ENCODE measurements at regions not wholly inside any gene's neighbourhood (a gene's known extent, or its start where the extent isn't known, plus 50 kb on each side); places are given as distances from the start of the nearest gene placed in this dataset.

GRCh38 chr11:69931994-69932910, 113.0 kb upstream of the FGF3 start:
- DNase-seq (ENCODE audit: low read depth) = no peak

- DNase-seq (ENCODE audit: low read depth) = no peak
These were observed 115.8 kb upstream of the FGF3 start for GRCh38 chr11:69934861-69935494.

DNA sequence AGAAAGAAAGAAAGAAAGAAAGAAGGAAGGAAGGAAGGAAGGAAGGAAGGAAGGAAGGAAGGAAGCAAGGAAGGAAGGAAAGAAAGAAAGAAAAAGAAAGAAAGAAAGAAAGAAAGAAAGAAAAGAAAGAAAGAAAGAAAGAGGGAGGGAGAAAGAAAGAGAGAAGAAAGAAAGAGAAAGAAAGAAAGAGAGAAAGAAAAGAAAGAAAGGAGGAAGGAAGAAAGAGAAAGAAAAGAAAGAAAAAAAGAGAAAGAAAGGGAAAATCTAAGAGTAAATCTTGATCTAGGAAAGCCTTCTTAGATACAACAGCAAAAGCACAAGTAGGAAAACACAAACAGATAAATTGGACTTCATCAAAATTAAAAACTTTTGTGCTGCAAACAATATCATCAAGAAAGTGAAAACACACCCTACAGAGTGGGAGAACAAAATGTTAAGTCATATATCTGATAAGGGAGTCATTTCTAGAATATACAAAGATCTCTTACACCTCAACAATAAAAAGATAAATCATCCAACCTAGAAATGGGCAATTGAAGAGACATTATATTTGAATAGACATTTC, 116.8 kb upstream of the FGF3 start:
- no peak for DNase-seq (ENCODE audit: low read depth)

GRCh38 chr11:69936771-69937170, 117.6 kb upstream of the FGF3 start:
- no peak for DNase-seq (ENCODE audit: low read depth)

- no peak for DNase-seq (ENCODE audit: low read depth)
These were observed 119.0 kb upstream of the FGF3 start for GRCh38 chr11:69938206-69938605.

- DNase-seq (ENCODE audit: low read depth) = no peak
These were observed 120.5 kb upstream of the FGF3 start for GRCh38 chr11:69939551-69940245.

GRCh38 chr11:69940246-69940610, 121.0 kb upstream of the FGF3 start:
- no peak for DNase-seq (ENCODE audit: low read depth)

DNA sequence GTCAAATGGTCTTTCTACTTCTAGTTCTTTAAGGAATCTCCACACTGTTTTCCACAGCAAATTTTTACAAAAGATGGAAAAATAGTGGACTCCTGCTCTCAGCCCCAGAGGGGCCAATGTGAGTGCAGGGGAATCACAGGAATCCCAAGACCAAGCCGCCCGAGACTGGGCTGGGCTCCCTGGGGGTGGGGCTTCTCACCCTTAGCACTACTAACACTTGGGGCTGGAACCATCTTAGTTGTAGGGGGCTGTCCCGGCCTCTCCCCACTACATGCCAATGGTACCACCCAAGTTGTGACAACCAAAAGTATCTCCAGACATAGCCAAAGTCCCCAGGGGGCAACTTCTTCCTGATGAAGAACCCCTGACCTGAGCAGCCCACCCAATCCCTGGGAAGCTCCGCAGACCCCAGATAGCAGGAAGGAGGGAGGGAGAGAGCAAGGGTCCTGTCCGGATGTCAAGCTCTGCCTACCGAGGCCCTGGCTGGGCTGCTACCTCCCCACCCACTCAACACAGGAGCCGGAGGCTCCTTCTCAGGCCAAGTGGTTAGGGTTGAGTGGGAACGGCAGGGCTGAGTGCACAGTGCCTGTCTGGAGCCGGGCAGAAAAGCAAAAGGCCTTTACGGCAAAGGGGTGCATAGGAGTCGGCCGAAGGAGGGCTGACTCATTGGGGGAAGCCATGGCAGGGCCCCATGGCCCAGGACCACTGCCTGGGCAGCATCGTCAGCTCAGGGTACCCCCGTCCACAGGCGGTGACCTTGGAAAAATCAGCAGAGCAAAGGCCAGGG, 122.5 kb upstream of the FGF3 start:
- no peak for DNase-seq (ENCODE audit: low read depth)

DNA sequence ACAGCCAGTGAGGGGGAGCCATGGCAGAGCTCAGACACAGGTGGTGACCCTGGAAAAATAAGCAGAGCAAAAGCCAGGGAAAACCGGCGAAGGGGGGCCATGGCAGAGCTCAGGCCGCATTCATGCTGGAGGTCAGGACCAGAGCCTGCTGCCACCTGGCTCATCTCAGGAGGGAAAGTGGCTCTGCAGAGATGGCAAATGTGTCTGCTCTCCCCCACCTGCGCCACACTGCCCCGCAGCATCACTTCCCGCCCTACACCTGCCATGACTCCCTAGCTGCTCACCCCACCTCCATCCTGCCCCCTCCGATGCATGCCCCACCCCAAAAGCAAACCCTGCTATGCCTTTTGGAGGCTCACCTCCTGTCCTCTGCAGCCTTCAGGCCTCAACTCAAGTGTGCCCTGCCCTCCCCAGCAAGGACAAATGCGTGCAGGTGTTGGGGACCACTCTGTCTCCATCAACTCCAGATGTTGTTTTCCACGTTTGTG, 123.2 kb upstream of the FGF3 start:
- no peak for DNase-seq (ENCODE audit: low read depth)

GRCh38 chr11:69943066-69943465, 123.8 kb upstream of the FGF3 start:
- no peak for DNase-seq (ENCODE audit: low read depth)

DNA sequence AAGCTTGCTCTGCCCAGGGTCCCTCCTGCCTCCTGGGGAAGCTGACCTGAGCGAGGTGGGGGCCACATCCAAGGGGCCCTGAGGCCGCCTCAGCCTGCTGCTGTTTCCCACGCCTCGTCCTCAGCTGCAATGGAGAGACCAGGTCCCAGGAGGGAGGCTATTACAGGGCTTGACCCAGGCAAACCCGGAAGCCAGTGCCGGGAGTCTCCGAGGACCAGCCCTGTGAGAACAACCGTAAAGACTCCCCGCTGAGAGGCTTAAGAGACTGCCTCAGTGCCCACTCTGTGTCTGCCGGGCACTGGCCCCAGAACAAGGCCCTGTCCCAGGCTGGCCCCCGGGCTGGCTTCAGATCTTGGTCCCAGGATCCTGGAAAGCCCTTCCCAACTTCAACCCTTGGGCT, 124.3 kb upstream of the FGF3 start:
- DNase-seq (ENCODE audit: low read depth) = no peak

- DNase-seq (ENCODE audit: low read depth) = no peak
These were observed 125.1 kb upstream of the FGF3 start for GRCh38 chr11:69944146-69944795.

- DNase-seq (ENCODE audit: low read depth) = no peak
These were observed 125.9 kb upstream of the FGF3 start for GRCh38 chr11:69945157-69945556.

DNA sequence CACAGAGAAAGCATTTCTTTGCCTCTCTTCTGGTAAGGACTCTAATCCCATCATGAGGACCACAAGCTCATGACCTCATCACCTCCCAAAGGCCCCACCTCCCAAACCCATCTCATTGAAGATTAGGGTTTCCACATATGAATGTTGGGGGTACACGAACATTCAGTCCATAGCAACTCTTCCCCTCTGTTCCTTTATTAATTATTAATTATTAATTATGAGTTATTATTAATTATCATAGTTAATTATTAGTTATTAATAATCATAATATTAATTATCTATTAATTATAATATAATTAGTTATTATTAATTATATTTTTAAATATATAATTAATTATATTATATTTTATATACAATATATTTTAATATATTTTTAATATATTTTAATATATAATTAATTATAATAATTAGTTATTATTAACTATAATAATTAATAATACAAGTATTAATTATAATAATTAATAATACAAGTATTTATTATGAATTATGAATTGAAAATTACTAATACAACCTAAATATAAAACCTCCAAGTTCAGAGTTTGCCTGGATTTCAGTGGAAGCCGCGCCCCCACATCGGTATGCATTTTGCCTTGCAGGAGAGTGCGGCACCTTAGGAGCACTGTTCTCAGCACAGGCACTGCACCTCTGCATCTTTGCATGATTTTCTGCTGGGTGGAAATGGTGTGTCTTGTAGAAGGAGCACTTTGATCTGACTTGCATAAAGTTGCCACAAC, 128.0 kb upstream of the FGF3 start:
- DNase-seq (ENCODE audit: low read depth) = no peak

- DNase-seq (ENCODE audit: low read depth) = no peak
These were observed 128.6 kb upstream of the FGF3 start for GRCh38 chr11:69947793-69948255.

- DNase-seq (ENCODE audit: low read depth) = no peak
These were observed 129.3 kb upstream of the FGF3 start for GRCh38 chr11:69948256-69949141.

GRCh38 chr11:69949327-69949726, 128.8 kb upstream of the ANO1 start:
- DNase-seq (ENCODE audit: low read depth) = no peak

DNA sequence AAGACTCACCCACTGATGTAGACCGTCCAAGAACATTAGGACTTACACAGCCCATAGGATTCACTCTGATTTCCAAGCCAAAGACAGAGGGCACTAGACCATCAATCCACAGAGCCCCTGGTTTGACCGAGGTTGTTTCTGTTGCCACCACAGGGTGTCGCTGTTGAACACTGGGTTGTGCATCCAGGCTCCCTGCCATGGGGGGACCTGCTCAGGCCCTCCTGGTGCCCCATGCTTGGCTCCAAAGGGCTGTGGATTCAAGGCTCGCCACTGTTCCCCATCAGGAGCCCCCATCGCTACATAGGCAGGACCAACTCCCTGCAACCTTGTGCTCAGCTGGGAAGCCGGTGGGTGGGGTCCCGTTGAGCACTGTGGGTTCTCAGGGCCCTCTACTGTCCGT, 128.0 kb upstream of the ANO1 start:
- no peak for DNase-seq (ENCODE audit: low read depth)

DNA sequence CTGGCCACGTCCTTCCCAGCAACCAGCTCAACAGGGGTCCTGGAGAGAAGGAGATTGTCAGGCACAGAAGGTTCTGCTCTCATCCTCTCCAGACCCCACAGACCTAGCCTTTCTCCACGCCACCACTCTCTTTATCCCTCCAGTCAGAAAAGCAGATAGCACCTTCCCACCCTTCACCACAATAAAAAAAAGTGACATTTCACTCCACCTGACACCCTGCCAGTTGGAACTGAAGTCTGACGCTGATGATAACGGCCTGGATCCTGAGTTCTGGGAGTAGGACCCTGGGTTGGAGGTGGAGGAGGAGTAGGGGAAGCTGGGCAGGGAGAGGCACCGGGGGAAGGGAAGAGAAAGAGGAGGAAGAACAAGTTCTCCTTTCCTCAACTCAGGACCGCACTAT, 127.5 kb upstream of the ANO1 start:
- DNase-seq (ENCODE audit: low read depth) = no peak
